Testis (tissue), 2 donors: ENCODE measurements at regions not wholly inside any gene's neighbourhood (a gene's known extent, or its start where the extent isn't known, plus 50 kb on each side); places are given as distances from the start of the nearest gene placed in this dataset.

Source experiments
- POLR2A ChIP-seq: fragments of 450-650 bp; IDR thresholded peaks from one replicate; pipeline ENCODE4 v1.6.1; 2017; ENCODE audit warnings: antibody characterized with exemption, mild to moderate bottlenecking, moderate library complexity
- TF ChIP-seq, protein P1 (sequence below), 3 experiments: fragments of 450-650 bp in 2 of 3; fragments of 200-600 bp in 1 of 3; sonication (generic) in 1 of 3; IDR thresholded peaks; one replicate each; pipeline ENCODE4 v1.5.1; 2016 to 2019; ENCODE audit warnings: antibody characterized with exemption in 3 of 3, mild to moderate bottlenecking in 2 of 3, moderate library complexity in 1 of 3

GRCh38 chrX:88990882-88991582 lies 244.0 kb downstream of the CPXCR1 start:
- TF ChIP-seq, protein P1, sequence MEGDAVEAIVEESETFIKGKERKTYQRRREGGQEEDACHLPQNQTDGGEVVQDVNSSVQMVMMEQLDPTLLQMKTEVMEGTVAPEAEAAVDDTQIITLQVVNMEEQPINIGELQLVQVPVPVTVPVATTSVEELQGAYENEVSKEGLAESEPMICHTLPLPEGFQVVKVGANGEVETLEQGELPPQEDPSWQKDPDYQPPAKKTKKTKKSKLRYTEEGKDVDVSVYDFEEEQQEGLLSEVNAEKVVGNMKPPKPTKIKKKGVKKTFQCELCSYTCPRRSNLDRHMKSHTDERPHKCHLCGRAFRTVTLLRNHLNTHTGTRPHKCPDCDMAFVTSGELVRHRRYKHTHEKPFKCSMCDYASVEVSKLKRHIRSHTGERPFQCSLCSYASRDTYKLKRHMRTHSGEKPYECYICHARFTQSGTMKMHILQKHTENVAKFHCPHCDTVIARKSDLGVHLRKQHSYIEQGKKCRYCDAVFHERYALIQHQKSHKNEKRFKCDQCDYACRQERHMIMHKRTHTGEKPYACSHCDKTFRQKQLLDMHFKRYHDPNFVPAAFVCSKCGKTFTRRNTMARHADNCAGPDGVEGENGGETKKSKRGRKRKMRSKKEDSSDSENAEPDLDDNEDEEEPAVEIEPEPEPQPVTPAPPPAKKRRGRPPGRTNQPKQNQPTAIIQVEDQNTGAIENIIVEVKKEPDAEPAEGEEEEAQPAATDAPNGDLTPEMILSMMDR (IDR thresholded peaks at IDR 0.05), result no peak
- TF ChIP-seq POLR2A, result no peak
